ENCODE measurements at regions not wholly inside any gene's neighbourhood (a gene's known extent, or its start where the extent isn't known, plus 50 kb on each side); places are given as distances from the start of the nearest gene placed in this dataset.
"Not testable (repeated sequence)": the region's sequence is repeated elsewhere in the genome, so short reads cannot be mapped to it uniquely, and the experiment has no call there.

GRCh38 chr7:19970514-19970913 lies 197.1 kb upstream of the TMEM196 start:
- no peaks in the 10 kb centered on the region for H3K27me3 Mint-ChIP-seq
- ATAC-seq (replicated peaks in 1 of 4) = no peak
- CTCF ChIA-PET = no interaction called here

GRCh38 chr7:19969859-19970493 lies 196.6 kb upstream of the TMEM196 start:
- ChIA-PET POLR2A (no interaction called here), CTCF (no interaction called here)
- Mint-ChIP-seq H3K27ac (no peak overlapping the region), H3K36me3 (no peaks in the 10 kb centered on the region), H3K27me3 (no peaks in the 10 kb centered on the region), H3K4me1 (no peaks in the 10 kb centered on the region), H3K9me3 (peaks cover 0 to 4% (median 0%) of the 10 kb centered on the region in 3 donors), H3K4me3 (no peak overlapping the region)
- Histone ChIP-seq H3K27ac (ENCODE audit: low read length) (no peak overlapping the region), H3K4me1 (ENCODE audit: control insufficient read depth in 1 of 2, extremely low read depth in 1 of 2, insufficient read depth in 2 of 2, low read length in 2 of 2) (no peaks in the 10 kb centered on the region), H3K9me3 (no peaks in the 10 kb centered on the region), H3K4me3 (ENCODE audit: control insufficient read depth in 1 of 2, extremely low read depth in 1 of 2, low read length in 1 of 2) (no peak overlapping the region), H3K27me3 (replicated peaks in 1 of 2; ENCODE audit: control insufficient read depth in 2 of 2, extremely low read depth in 1 of 2, insufficient read depth in 2 of 2, low read length in 1 of 2) (no peaks in the 10 kb centered on the region), H3K36me3 (ENCODE audit: control insufficient read depth in 2 of 2, extremely low read depth in 1 of 2, insufficient read depth in 1 of 2, low read length in 1 of 2) (no peaks in the 10 kb centered on the region)
- DNase-seq = no peak
- no peak for ATAC-seq (replicated peaks in 1 of 4)
- WGBS (ENCODE audit: insufficient coverage) = 48% methylated on average over 2 of the region's 4 CpGs

More at GRCh38 chr7:19970514-19970913, 197.1 kb upstream of the TMEM196 start:
- H3K4me1 Mint-ChIP-seq = no peaks in the 10 kb centered on the region
- H3K4me3 Mint-ChIP-seq = no peak overlapping the region
- POLR2A ChIA-PET = no interaction called here
- Histone ChIP-seq H3K9me3 (no peaks in the 10 kb centered on the region), H3K4me1 (ENCODE audit: control insufficient read depth in 1 of 2, extremely low read depth in 1 of 2, insufficient read depth in 2 of 2, low read length in 2 of 2) (no peaks in the 10 kb centered on the region), H3K36me3 (ENCODE audit: control insufficient read depth in 2 of 2, extremely low read depth in 1 of 2, insufficient read depth in 1 of 2, low read length in 1 of 2) (no peaks in the 10 kb centered on the region), H3K27me3 (replicated peaks in 1 of 2; ENCODE audit: control insufficient read depth in 2 of 2, extremely low read depth in 1 of 2, insufficient read depth in 2 of 2, low read length in 1 of 2) (no peaks in the 10 kb centered on the region), H3K27ac (ENCODE audit: low read length) (no peak overlapping the region), H3K4me3 (ENCODE audit: control insufficient read depth in 1 of 2, extremely low read depth in 1 of 2, low read length in 1 of 2) (no peak overlapping the region)
- H3K27ac Mint-ChIP-seq = no peak overlapping the region
- H3K36me3 Mint-ChIP-seq = no peaks in the 10 kb centered on the region
- DNase-seq = no peak
- H3K9me3 Mint-ChIP-seq = peaks cover 0 to 4% (median 0%) of the 10 kb centered on the region in 3 donors

- Mint-ChIP-seq H3K27ac (no peak overlapping the region), H3K4me1 (no peaks in the 10 kb centered on the region), H3K27me3 (no peaks in the 10 kb centered on the region), H3K9me3 (peaks cover 0 to 3% (median 0%) of the 10 kb centered on the region in 3 donors), H3K36me3 (no peaks in the 10 kb centered on the region), H3K4me3 (no peak overlapping the region)
- Histone ChIP-seq H3K36me3 (ENCODE audit: control insufficient read depth in 2 of 2, extremely low read depth in 1 of 2, insufficient read depth in 1 of 2, low read length in 1 of 2) (no peaks in the 10 kb centered on the region), H3K4me1 (ENCODE audit: control insufficient read depth in 1 of 2, extremely low read depth in 1 of 2, insufficient read depth in 2 of 2, low read length in 2 of 2) (no peaks in the 10 kb centered on the region), H3K9me3 (no peaks in the 10 kb centered on the region), H3K27ac (ENCODE audit: low read length) (no peak overlapping the region), H3K4me3 (ENCODE audit: control insufficient read depth in 1 of 2, extremely low read depth in 1 of 2, low read length in 1 of 2) (no peak overlapping the region), H3K27me3 (replicated peaks in 1 of 2; ENCODE audit: control insufficient read depth in 2 of 2, extremely low read depth in 1 of 2, insufficient read depth in 2 of 2, low read length in 1 of 2) (no peaks in the 10 kb centered on the region)
- no peak for ATAC-seq (replicated peaks in 1 of 4)
- WGBS (ENCODE audit: insufficient coverage) = no CpG with 5 or more reads among the region's 2 CpGs
- POLR2A ChIA-PET = no interaction called here
- DNase-seq = no peak
- CTCF ChIA-PET = no interaction called here
These were observed 190.8 kb upstream of the TMEM196 start for GRCh38 chr7:19964246-19964645.

- no CpG with 5 or more reads among the region's 1 CpG for WGBS (ENCODE audit: insufficient coverage)
- Histone ChIP-seq H3K9me3 (no peaks in the 10 kb centered on the region), H3K4me1 (ENCODE audit: control insufficient read depth in 1 of 2, extremely low read depth in 1 of 2, insufficient read depth in 2 of 2, low read length in 2 of 2) (no peaks in the 10 kb centered on the region), H3K27ac (ENCODE audit: low read length) (no peak overlapping the region), H3K36me3 (ENCODE audit: control insufficient read depth in 2 of 2, extremely low read depth in 1 of 2, insufficient read depth in 1 of 2, low read length in 1 of 2) (no peaks in the 10 kb centered on the region), H3K27me3 (replicated peaks in 1 of 2; ENCODE audit: control insufficient read depth in 2 of 2, extremely low read depth in 1 of 2, insufficient read depth in 2 of 2, low read length in 1 of 2) (no peaks in the 10 kb centered on the region), H3K4me3 (ENCODE audit: control insufficient read depth in 1 of 2, extremely low read depth in 1 of 2, low read length in 1 of 2) (no peak overlapping the region)
- ATAC-seq (replicated peaks in 1 of 4) = no peak
- POLR2A ChIA-PET = no interaction called here
- no peak for DNase-seq
- Mint-ChIP-seq H3K27me3 (no peaks in the 10 kb centered on the region), H3K4me3 (no peak overlapping the region), H3K36me3 (no peaks in the 10 kb centered on the region), H3K4me1 (no peaks in the 10 kb centered on the region), H3K9me3 (peaks cover 0 to 3% (median 0%) of the 10 kb centered on the region in 3 donors), H3K27ac (no peak overlapping the region)
- CTCF ChIA-PET = no interaction called here
These were observed 190.3 kb upstream of the TMEM196 start for GRCh38 chr7:19963695-19964094.

GRCh38 chr7:19958309-19958896 lies 185.0 kb upstream of the TMEM196 start:
- no CpG with 5 or more reads among the region's 3 CpGs for WGBS (ENCODE audit: insufficient coverage)
- no peak for DNase-seq
- H3K27me3 ChIP-seq (replicated peaks in 1 of 2; ENCODE audit: control insufficient read depth in 2 of 2, extremely low read depth in 1 of 2, insufficient read depth in 2 of 2, low read length in 1 of 2) = peaks cover 0 to 2% of the 10 kb centered on the region in 2 experiments
- Mint-ChIP-seq H3K27ac (no peak overlapping the region), H3K27me3 (no peaks in the 10 kb centered on the region), H3K36me3 (no peaks in the 10 kb centered on the region), H3K9me3 (peaks cover 0 to 8% (median 2%) of the 10 kb centered on the region in 3 donors), H3K4me1 (no peaks in the 10 kb centered on the region), H3K4me3 (no peak overlapping the region)
- CTCF ChIA-PET = no interaction called here
- H3K4me1 ChIP-seq (ENCODE audit: control insufficient read depth in 1 of 2, extremely low read depth in 1 of 2, insufficient read depth in 2 of 2, low read length in 2 of 2) = no peaks in the 10 kb centered on the region
- no peak overlapping the region for H3K4me3 ChIP-seq (ENCODE audit: control insufficient read depth in 1 of 2, extremely low read depth in 1 of 2, low read length in 1 of 2)
- H3K9me3 ChIP-seq = no peaks in the 10 kb centered on the region
- POLR2A ChIA-PET = no interaction called here
- H3K27ac ChIP-seq (ENCODE audit: low read length) = no peak overlapping the region
- no peaks in the 10 kb centered on the region for H3K36me3 ChIP-seq (ENCODE audit: control insufficient read depth in 2 of 2, extremely low read depth in 1 of 2, insufficient read depth in 1 of 2, low read length in 1 of 2)
- no peak for ATAC-seq (replicated peaks in 1 of 4)

- no CpG with 5 or more reads among the region's 1 CpG for WGBS (ENCODE audit: insufficient coverage)
- Histone ChIP-seq H3K4me1 (ENCODE audit: control insufficient read depth in 1 of 2, extremely low read depth in 1 of 2, insufficient read depth in 2 of 2, low read length in 2 of 2) (no peaks in the 10 kb centered on the region), H3K9me3 (no peaks in the 10 kb centered on the region), H3K36me3 (ENCODE audit: control insufficient read depth in 2 of 2, extremely low read depth in 1 of 2, insufficient read depth in 1 of 2, low read length in 1 of 2) (no peaks in the 10 kb centered on the region), H3K27ac (ENCODE audit: low read length) (no peak overlapping the region), H3K27me3 (replicated peaks in 1 of 2; ENCODE audit: control insufficient read depth in 2 of 2, extremely low read depth in 1 of 2, insufficient read depth in 2 of 2, low read length in 1 of 2) (peaks cover 0 to 2% of the 10 kb centered on the region in 2 experiments), H3K4me3 (ENCODE audit: control insufficient read depth in 1 of 2, extremely low read depth in 1 of 2, low read length in 1 of 2) (no peak overlapping the region)
- DNase-seq (no peak), ATAC-seq (replicated peaks in 1 of 4) (no peak)
- Mint-ChIP-seq H3K27ac (no peak overlapping the region), H3K27me3 (no peaks in the 10 kb centered on the region), H3K4me1 (no peaks in the 10 kb centered on the region), H3K9me3 (peaks cover 0 to 11% (median 5%) of the 10 kb centered on the region in 3 donors), H3K36me3 (no peaks in the 10 kb centered on the region), H3K4me3 (no peak overlapping the region)
- CTCF ChIA-PET = no interaction called here
- POLR2A ChIA-PET = no interaction called here
These were observed 184.2 kb upstream of the TMEM196 start for GRCh38 chr7:19957664-19958063.

GRCh38 chr7:19954166-19954565 lies 180.7 kb upstream of the TMEM196 start:
- H3K36me3 ChIP-seq (ENCODE audit: control insufficient read depth in 2 of 2, extremely low read depth in 1 of 2, insufficient read depth in 1 of 2, low read length in 1 of 2); H3K27ac ChIP-seq (ENCODE audit: low read length); H3K4me1 Mint-ChIP-seq; H3K4me1 ChIP-seq (ENCODE audit: control insufficient read depth in 1 of 2, extremely low read depth in 1 of 2, insufficient read depth in 2 of 2, low read length in 2 of 2); H3K9me3 ChIP-seq; H3K27me3 ChIP-seq (replicated peaks in 1 of 2; ENCODE audit: control insufficient read depth in 2 of 2, extremely low read depth in 1 of 2, insufficient read depth in 2 of 2, low read length in 1 of 2); POLR2A ChIA-PET; ATAC-seq (replicated peaks in 1 of 4); H3K36me3 Mint-ChIP-seq; H3K27me3 Mint-ChIP-seq; H3K27ac Mint-ChIP-seq; H3K4me3 ChIP-seq (ENCODE audit: control insufficient read depth in 1 of 2, extremely low read depth in 1 of 2, low read length in 1 of 2); DNase-seq; CTCF ChIA-PET; H3K4me3 Mint-ChIP-seq: not testable (repeated sequence)
- peaks cover 8 to 28% (median 26%) of the 10 kb centered on the region in 3 donors for H3K9me3 Mint-ChIP-seq
- 63% methylated on average over 6 of the region's 7 CpGs for WGBS (ENCODE audit: insufficient coverage)

Measured in T-cell (primary cell).